ENCODE measurements at regions not wholly inside any gene's neighbourhood (a gene's known extent, or its start where the extent isn't known, plus 50 kb on each side); places are given as distances from the start of the nearest gene placed in this dataset.

DNA sequence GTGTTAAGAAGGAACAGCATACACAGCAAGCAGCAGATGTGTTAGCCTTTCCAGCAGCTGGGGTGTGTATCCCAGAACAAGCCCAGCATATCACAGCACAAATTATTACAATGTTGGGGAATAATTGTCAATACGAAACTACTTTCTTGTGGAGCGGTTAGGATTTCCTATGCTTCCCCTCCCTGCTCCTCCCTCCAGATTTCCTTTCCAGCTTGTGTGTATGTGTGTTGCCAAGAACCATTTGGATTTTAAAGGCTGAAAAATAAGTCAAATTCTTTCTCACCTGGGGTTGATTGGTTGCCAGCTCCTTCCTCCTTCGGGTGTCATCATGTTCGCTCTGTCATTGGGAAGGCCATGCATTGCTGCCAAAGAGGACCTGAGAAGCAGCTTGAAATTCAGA lies 178.2 kb upstream of the FRMPD4 start:
- Mint-ChIP-seq H3K27me3 (ENCODE audit: insufficient read depth, unreplicated experiment) (no peaks in the 10 kb centered on the region), H3K27ac (ENCODE audit: unreplicated experiment) (no peak overlapping the region), H3K36me3 (ENCODE audit: insufficient read depth, unreplicated experiment) (no peaks in the 10 kb centered on the region), H3K4me3 (ENCODE audit: unreplicated experiment) (no peak overlapping the region), H3K9me3 (ENCODE audit: unreplicated experiment) (no peaks in the 10 kb centered on the region), H3K4me1 (ENCODE audit: low read depth, unreplicated experiment) (no peaks in the 10 kb centered on the region)
- Histone ChIP-seq H3K9me3 (no peaks in the 10 kb centered on the region), H3K36me3 (ENCODE audit: control insufficient read depth, insufficient read depth, low read length) (no peaks in the 10 kb centered on the region), H3K4me3 (ENCODE audit: low read depth, low read length) (no peak overlapping the region), H3K4me1 (no peaks in the 10 kb centered on the region), H3K27me3 (replicated peaks; ENCODE audit: control insufficient read depth, insufficient read depth, low read length) (no peaks in the 10 kb centered on the region)
- BruUV-seq (replicated peaks) = no TSS peak
- intact Hi-C loops (cut with micrococcal nuclease; ENCODE audit: unreplicated experiment) = no loop called here
- POLR2A ChIA-PET = no interaction called here
- CTCF ChIA-PET = no interaction called here
- DNase-seq = no peak
- TF ChIP-seq, protein P1, sequence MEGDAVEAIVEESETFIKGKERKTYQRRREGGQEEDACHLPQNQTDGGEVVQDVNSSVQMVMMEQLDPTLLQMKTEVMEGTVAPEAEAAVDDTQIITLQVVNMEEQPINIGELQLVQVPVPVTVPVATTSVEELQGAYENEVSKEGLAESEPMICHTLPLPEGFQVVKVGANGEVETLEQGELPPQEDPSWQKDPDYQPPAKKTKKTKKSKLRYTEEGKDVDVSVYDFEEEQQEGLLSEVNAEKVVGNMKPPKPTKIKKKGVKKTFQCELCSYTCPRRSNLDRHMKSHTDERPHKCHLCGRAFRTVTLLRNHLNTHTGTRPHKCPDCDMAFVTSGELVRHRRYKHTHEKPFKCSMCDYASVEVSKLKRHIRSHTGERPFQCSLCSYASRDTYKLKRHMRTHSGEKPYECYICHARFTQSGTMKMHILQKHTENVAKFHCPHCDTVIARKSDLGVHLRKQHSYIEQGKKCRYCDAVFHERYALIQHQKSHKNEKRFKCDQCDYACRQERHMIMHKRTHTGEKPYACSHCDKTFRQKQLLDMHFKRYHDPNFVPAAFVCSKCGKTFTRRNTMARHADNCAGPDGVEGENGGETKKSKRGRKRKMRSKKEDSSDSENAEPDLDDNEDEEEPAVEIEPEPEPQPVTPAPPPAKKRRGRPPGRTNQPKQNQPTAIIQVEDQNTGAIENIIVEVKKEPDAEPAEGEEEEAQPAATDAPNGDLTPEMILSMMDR (IDR thresholded peaks at IDR 0.05; ENCODE audit: insufficient read depth in 1 of 2, low read depth in 1 of 2, low read length in 1 of 2, severe bottlenecking in 1 of 2, unreplicated experiment in 1 of 2) = no peak

DNA sequence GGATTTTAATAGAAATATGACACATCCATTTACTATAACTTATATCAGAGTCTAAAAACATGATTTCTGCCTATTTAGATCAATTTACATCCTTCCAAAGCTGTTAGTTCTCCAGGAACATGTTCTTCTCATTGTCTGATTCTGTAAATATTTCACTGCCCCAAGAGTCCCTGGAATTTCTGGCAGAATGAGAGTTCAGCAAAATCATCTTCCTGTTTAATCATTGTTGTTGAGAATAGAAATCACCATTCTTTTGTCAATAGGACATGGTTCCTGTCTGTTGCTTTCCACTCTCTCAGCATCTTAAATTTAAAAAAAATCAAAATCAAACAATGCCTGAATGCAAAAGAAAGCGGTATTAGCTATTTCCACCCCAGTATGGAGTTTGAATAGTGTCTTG lies 172.8 kb upstream of the FRMPD4 start:
- POLR2A ChIA-PET = no interaction called here
- no peaks in the 10 kb centered on the region for H3K27me3 ChIP-seq (replicated peaks; ENCODE audit: control insufficient read depth, insufficient read depth, low read length)
- no peaks in the 10 kb centered on the region for H3K27me3 Mint-ChIP-seq (ENCODE audit: insufficient read depth, unreplicated experiment)
- DNase-seq = no peak
- no peaks in the 10 kb centered on the region for H3K36me3 ChIP-seq (ENCODE audit: control insufficient read depth, insufficient read depth, low read length)
- H3K36me3 Mint-ChIP-seq (ENCODE audit: insufficient read depth, unreplicated experiment) = no peaks in the 10 kb centered on the region
- H3K4me1 ChIP-seq = peaks cover 19% of the 10 kb centered on the region
- H3K4me1 Mint-ChIP-seq (ENCODE audit: low read depth, unreplicated experiment) = no peaks in the 10 kb centered on the region
- no peaks in the 10 kb centered on the region for H3K9me3 Mint-ChIP-seq (ENCODE audit: unreplicated experiment)
- no peak overlapping the region for H3K27ac Mint-ChIP-seq (ENCODE audit: unreplicated experiment)
- H3K4me3 Mint-ChIP-seq (ENCODE audit: unreplicated experiment) = no peak overlapping the region
- intact Hi-C loops (cut with micrococcal nuclease; ENCODE audit: unreplicated experiment) = no loop called here
- TF ChIP-seq, protein P1 (IDR thresholded peaks at IDR 0.05; ENCODE audit: insufficient read depth in 1 of 2, low read depth in 1 of 2, low read length in 1 of 2, severe bottlenecking in 1 of 2, unreplicated experiment in 1 of 2) = no peak
- CTCF ChIA-PET = no interaction called here
- no peaks in the 10 kb centered on the region for H3K9me3 ChIP-seq
- H3K4me3 ChIP-seq (ENCODE audit: low read depth, low read length) = no peak overlapping the region
- no TSS peak for BruUV-seq (replicated peaks)

DNA sequence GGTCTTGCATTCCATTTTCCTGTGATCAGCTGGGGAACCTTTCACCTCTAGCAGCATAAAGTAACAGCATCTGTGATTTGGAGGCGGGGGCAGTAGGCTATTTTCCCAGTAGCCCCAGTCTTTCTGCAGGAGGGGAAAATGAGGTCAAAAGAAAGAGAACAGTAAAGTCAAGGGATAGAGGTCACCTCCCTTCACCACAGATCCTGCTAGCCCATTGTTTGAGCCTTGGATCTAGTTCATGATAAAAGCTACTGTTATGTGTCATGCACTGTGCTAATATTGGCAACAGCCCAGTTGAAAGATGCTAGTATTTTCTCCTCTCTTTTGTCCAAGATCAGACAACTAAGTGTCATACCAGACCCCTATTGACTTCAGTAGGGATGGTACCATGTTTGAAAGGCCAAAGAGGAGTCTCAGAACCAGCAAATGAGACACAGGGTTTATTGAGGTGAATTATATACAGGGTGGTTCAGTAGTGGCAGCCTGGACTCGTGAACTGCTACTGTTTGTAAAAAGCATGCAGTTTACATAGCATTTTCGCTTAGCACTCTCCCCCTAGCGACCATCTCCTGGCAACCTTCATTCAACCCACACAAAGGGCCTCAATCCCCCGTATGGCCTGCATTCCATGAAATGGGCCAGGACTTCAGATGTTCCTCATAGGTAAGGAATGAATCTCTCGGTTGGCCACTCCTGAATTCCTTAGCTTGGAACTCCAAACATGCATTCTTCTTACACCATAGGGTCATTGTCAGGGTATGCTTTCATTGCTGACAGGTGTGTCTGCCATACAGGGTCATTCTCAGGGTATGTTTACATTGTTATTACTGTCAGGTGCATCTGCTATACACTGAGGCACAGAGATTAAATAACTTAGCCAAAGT lies 170.0 kb upstream of the FRMPD4 start:
- Mint-ChIP-seq H3K27me3 (ENCODE audit: insufficient read depth, unreplicated experiment) (no peaks in the 10 kb centered on the region), H3K4me1 (ENCODE audit: low read depth, unreplicated experiment) (no peaks in the 10 kb centered on the region), H3K27ac (ENCODE audit: unreplicated experiment) (peak overlapping the region; percentile 57), H3K4me3 (ENCODE audit: unreplicated experiment) (no peak overlapping the region), H3K9me3 (ENCODE audit: unreplicated experiment) (no peaks in the 10 kb centered on the region), H3K36me3 (ENCODE audit: insufficient read depth, unreplicated experiment) (no peaks in the 10 kb centered on the region)
- Histone ChIP-seq H3K4me1 (peaks cover 19% of the 10 kb centered on the region), H3K9me3 (no peaks in the 10 kb centered on the region), H3K4me3 (ENCODE audit: low read depth, low read length) (no peak overlapping the region), H3K36me3 (ENCODE audit: control insufficient read depth, insufficient read depth, low read length) (no peaks in the 10 kb centered on the region), H3K27me3 (replicated peaks; ENCODE audit: control insufficient read depth, insufficient read depth, low read length) (no peaks in the 10 kb centered on the region)
- TF ChIP-seq, protein P1 (IDR thresholded peaks at IDR 0.05; ENCODE audit: insufficient read depth in 1 of 2, low read depth in 1 of 2, low read length in 1 of 2, severe bottlenecking in 1 of 2, unreplicated experiment in 1 of 2) = no peak
- no TSS peak for BruUV-seq (replicated peaks)
- intact Hi-C loops (cut with micrococcal nuclease; ENCODE audit: unreplicated experiment) = loop anchor here (2.0 kb wide), 1 partner anchor 31 kb away; no protein-coding TSS in a partner anchor
- peak; percentile 69 to 77 for DNase-seq
- ChIA-PET CTCF (interaction anchor here (0.6 to 0.8 kb wide), 2 partner anchors 31 to 175 kb away, joined by 3 to 4 read pairs; no protein-coding TSS in a partner anchor), POLR2A (no interaction called here)

All from Caco-2 (cell line).